HG03097 (cell line): ENCODE measurements at regions not wholly inside any gene's neighbourhood (a gene's known extent, or its start where the extent isn't known, plus 50 kb on each side); places are given as distances from the start of the nearest gene placed in this dataset.
"Not testable (repeated sequence)": the region's sequence is repeated elsewhere in the genome, so short reads cannot be mapped to it uniquely, and the experiment has no call there.

ENCODE experiments used
- ATAC-seq: cut with Tn5 transposase; IDR thresholded peaks from one replicate; pipeline ENCODE4 v1.9.1; 2021; ENCODE audit not compliant: unreplicated experiment, low FRiP score

DNA sequence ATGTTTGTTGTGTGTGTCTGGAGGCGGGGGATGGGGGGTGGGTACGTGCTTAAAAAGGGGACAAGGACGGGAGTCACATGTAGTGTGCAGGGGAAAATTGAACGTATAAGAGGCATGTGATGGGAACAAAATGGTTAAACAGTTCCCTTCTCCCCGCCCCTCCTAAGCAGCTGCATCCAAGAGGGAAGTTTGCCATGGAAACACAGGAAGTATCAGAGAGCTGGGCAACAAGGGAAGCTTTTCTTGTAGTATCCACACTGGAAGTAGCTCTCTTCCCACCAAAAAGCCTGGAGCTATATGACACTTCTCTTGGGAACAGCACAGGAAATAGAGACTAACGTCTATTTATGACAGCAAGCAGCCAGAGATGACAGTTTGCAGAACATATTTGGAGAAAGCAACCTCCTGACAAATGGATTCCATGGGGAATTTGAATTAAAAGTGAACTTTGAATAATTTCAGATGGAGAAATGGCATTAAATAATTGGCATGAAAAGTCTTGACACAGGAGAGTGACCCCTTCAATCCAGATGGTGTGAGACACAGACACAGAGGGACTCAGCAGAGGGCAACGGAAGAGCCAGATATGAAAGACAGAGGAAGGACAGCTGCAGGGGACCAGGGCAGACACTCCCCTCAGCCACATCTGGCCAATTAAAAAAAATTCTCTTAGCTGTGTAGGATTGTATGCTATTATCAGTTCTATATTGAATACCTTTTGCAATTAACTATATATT, 294.2 kb upstream of the TBL1XR1 start:
- ATAC-seq, result no peak

DNA sequence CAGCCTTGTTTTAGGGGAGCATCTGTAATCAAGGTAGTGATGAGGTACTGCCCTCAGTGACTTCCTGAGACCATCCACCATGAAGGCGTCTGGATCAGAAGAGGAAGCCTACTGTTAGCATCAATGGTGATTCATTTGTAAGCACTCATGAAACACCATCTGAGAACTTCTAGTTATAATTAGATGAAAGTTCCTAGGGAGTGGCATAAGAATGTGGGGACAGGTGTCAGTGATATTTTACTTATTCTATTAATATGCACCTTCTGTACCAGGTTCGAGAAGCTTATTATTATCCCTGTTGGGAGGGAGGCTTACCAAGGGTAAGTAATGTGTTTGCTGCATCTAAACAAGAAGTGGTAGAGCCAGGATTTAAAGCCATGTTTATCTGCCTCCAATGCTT, 295.8 kb upstream of the TBL1XR1 start:
- ATAC-seq, result no peak

DNA sequence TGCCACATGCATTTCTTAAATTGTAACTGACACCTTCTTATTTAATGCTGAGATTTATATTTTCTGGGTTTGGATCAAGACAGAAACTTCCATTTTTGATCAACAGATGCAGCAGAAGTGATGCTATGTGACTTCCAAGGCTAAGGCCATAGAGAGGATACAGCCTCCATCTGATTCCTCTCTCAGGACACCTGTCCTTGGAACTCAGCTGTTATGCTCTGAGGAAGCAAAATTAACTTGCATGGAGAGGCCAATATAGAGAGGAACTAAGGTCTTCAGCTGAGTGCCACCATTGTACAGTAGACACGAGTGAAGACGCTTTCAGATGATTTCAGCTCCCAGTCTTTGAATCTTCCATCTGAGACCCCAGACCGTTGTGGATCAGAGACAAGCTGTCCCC, 296.9 kb upstream of the TBL1XR1 start:
- ATAC-seq, result no peak

- ATAC-seq, result no peak
Observed at GRCh38 chr3:177495566-177495965, 298.3 kb upstream of the TBL1XR1 start.

DNA sequence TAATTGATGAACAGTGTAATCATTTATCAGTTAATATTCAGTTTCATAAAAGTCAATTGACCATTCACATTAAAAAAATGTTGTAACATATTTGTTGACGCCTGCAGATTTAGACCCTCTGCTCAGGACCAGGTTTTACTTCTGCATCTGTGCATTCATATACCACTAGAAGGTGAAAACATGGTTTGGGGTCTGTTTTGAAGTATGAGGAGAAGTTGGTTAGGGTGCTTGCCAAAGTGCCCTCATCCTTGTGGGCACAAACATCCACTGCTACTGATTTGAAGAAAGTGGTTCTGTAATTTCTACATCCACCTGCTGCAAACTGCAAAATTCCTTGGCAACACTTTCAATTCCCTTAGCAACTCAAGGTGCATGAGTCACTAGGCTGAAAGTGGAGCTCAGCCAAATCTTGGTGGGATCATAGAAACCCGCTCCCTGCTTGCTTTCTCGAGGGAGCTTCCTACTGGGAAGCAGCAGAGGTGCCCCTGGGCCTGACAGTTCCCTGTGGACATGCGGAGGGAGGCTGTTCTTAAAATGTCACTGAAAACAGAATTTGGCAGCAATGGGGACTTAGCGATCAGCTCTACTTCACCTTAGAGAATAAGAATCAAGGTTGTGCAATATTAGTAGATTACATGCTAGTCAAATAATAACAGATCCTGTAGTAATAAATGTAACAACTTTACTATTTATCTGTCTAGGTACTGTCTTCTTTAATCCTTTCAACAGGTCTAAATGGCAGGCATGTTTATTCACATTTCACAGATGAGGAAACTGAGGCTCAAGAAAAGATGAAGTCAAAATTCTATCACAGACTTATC, 301.0 kb upstream of the TBL1XR1 start:
- no peak for ATAC-seq

DNA sequence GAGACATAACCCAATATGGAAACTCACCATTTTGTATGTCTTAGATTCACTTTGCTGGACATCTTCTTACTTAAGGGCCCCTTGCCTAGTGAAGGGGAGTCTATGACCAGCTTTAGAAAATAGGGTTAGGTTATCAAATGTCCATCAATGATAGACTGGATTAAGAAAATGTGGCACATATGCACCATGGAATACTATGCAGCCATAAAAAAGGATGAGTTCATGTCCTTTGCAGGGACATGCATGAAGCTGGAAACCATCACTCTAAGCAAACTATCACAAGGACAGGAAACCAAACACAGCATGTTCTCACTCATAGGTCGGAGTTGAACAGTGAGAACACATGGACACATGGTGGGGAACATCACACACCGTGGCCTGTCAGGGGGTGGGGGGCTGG, 301.8 kb upstream of the TBL1XR1 start:
- not testable (repeated sequence) for ATAC-seq

GRCh38 chr3:177499779-177500423, 302.6 kb upstream of the TBL1XR1 start:
- no peak for ATAC-seq

DNA sequence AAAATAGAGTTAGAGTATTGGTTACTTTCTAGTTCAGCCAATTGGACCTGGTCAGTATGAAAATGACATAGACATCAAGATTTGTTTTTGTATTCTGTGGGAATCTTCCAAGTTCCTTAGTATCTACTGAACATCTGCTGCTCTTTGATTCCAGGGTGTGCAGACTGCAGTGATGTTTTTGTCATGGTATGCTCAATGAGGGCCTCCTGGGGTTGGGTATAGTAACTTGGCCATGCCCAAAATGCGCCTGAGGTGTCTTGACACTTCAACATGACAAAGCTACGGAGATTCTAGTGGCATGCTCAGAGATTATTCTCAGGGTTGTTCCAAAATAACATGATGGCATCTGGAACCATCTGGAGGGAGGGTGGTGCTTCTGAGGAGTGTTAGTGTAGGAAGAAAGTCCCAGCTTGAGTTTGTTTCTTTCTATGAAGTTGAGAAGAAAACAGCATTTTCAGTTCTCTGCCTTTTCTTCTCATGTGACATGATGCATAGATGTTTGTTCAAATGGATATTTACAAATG, 313.5 kb upstream of the TBL1XR1 start:
- no peak for ATAC-seq

DNA sequence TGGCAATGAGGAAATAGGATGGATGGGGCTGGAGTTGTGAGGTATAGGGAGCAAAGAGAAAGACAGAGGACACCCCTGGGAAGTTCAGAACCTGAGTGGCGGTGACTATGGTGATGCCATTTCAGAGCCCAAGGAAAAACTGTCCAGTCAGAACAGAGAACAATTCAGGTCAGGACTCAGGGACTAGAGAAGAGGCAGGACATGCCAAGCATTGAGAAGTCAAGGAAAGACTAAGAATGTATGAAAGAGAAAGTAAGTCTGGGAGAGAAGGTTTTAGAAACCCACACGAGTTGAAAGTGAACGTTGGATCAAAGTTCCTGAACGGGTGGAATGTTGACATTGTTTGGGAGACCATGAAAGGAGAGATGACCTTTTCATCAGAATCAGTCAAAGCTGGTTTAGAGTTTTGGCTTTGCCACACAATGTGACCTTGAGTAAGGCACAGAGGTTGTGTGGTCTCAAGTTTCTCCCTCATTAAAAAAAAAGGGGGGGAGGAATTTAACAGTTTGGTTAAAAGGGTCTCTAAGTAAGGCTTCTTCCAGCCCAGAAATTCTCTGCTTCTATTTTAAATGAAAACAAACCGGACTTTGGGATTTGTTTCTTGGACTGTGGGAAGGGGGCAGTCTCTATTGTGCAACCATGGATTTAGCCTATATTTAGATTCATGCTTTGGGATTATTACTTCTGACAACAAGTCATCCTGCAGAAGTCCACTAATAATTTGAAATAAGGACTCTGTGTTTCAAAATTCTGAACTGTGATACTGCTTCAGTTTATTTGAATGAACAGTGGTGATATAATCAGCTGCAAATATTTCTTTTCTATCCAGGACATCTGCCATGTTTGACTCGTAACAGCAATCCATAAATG, 315.9 kb upstream of the TBL1XR1 start:
- no peak for ATAC-seq

DNA sequence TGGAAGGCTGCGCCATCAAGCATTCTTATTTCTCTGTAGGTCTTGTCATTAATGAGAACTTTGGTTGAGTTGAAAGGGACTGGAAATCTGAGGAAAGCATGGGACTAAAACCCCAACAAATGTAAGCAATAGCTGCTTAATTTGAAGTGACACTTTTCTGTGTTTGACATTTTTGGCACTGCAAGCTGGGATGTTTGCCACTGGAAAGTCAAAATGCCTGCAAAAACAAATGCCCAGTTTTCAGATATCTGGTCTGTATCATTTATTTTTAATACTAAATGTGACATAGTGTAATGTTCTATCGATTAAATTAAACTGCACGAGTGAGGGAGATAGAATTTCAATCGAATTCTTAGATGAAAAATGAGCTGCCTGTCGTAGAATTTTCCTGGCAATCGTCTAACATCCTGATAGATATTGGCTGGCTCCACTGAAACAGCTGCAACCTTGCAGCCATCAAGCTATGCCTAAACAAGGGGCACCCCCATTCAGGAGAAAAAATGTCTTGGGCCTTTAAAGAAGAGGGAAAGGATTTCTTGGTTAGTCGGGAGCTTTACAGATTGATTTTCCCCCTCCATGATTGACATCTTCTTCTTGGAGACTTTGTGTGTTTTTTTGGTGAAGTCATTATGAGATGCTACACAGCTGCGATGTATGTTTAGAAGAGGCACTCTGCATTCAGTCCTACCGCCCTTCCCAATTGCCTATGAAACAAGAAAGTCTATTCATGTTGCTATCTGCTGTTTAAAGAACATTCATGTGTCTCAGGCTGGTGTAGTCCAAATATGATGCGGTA, 316.7 kb upstream of the TBL1XR1 start:
- no peak for ATAC-seq

DNA sequence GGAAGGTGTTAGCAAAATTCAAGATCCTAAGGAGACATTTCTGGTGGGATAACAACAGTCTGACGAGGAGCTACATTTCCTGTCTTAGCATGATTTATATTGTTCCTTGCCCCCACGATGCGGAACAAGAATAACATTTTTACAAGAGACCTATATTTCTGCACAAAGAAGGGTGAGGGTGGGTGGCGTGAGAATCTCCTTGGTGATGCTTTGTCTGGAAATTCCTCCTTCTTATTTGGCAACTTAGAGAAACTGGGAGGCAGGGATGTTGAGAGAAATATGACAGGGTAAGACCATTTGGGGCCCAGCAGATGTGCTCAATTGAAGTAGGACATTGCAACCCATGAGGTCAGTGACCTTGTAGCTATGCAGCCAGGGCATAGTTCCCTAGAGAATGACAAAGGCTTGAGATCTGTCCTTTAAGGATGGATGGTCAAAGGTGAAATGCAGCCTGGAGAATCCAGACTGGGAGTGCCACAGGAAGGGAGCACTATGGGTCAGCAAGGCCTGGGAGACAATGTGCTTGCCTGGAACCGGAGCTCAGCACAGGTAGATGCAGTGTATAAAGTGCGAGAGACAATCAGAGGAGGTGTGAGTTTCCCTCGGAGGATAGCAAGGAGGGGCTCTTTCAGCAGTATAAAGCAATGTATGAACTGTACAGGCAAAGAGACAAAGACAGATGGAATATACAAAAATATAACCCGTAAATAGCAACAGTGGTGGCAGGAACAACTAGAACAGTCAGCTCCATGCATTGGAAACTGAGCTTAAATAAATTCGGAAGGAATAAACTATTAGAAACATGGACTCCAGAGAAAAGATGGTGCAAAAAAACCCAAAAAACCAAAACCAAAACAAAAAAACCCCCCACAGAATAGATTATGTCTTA, 317.6 kb upstream of the TBL1XR1 start:
- no peak for ATAC-seq

GRCh38 chr3:177515786-177516157, 318.5 kb upstream of the TBL1XR1 start:
- ATAC-seq, result no peak

- ATAC-seq, result no peak
Observed at GRCh38 chr3:177516158-177517011, 319.1 kb upstream of the TBL1XR1 start.

- no peak for ATAC-seq
Observed at GRCh38 chr3:177517906-177518305, 320.6 kb upstream of the TBL1XR1 start.

DNA sequence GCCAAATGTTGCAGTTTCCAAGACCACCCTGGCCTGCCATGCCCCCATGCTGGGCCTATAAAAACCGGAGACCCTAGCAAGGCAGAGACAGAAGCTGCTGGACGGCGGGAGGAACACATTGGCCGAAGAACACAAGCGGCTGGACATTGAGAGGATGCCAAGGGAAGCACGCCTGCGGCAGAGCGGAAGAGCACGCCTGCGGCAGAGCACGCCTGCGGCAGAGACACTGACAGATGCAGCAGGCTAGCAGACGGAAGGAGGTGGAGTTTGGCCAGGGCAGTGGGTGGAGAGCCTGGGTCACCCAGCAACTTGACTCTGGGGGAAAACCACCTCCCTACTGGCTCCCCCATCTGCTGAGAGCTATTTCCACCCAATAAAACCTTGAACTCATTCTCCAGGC, 322.3 kb upstream of the TBL1XR1 start:
- ATAC-seq, result no peak

GRCh38 chr3:177521305-177521704, 324.0 kb upstream of the TBL1XR1 start:
- no peak for ATAC-seq

GRCh38 chr3:177522051-177522450, 324.8 kb upstream of the TBL1XR1 start:
- no peak for ATAC-seq
